NCI-H2171 treated with DMSO at 0.1 percent for 48 hours (cell line): ENCODE measurements at regions not wholly inside any gene's neighbourhood (a gene's known extent, or its start where the extent isn't known, plus 50 kb on each side); places are given as distances from the start of the nearest gene placed in this dataset.

ENCODE experiments used
- DNase-seq: peaks from one replicate; lab custom pipeline; 2025; lab: John Stamatoyannopoulos, UW

DNA sequence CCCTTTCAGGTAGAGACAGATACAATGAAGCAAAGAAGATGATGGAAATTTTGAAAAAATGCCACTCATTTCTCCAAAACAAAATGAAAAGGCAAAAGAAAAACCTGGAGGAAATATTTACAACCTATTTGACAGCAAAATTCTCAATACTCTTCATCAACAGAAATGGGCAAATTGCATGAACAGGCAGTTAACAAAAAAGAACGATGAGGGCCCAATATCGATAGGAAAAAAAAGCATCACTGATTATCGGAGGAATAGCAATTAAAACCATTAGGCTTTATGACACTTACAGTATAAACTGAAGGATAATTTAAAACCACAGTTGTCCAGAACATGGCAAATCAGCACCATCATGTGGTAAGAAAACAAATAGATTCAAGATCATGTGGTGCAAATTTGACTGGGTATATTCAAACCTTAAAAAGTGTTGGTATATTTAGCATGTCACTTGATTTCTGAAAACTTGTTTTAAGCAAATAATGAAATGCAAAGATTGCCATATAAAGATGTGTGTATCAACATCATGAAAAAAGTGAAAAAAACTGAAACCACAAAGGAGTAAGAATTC, 222.9 kb downstream of the BRD1 start:
- peak; percentile 15 for DNase-seq

DNA sequence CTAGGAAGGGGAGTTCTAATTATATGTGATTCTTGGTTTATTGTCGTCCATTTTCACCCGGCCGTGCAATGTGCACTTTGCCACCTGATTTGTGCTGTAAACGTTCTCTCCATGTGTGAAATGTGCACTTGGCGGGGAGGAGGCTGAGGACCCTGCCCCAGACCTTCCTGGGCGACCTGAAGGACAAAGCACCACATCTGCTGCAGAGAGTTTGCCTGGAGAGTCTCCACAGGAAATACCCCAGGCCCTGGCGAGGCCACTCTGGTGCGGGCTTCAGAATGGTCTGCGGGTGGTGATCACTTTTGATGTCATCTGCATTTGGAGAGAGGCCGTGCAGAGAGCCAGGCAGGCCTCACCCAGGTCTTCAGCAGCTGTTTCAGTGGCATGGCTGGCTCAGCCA, 224.7 kb downstream of the BRD1 start:
- no peak for DNase-seq

DNA sequence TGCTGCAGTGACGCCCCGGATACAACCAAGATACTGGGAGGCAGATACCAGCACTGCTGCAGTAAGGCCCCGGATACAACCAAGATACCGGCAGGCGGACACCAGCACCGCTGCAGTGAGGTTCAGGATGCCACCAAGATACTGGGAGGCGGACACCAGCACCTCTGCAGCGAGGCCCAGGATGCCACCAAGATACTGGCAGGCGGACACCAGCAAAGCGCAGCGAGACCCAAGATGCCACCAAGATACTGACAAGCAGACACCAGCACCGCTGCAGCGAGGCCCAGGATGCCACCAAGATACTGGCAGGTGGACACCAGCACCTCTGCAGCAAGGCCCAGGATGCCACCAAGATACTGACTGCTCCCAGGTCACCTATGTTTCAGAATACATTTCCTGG, 225.2 kb downstream of the BRD1 start:
- DNase-seq = no peak

DNA sequence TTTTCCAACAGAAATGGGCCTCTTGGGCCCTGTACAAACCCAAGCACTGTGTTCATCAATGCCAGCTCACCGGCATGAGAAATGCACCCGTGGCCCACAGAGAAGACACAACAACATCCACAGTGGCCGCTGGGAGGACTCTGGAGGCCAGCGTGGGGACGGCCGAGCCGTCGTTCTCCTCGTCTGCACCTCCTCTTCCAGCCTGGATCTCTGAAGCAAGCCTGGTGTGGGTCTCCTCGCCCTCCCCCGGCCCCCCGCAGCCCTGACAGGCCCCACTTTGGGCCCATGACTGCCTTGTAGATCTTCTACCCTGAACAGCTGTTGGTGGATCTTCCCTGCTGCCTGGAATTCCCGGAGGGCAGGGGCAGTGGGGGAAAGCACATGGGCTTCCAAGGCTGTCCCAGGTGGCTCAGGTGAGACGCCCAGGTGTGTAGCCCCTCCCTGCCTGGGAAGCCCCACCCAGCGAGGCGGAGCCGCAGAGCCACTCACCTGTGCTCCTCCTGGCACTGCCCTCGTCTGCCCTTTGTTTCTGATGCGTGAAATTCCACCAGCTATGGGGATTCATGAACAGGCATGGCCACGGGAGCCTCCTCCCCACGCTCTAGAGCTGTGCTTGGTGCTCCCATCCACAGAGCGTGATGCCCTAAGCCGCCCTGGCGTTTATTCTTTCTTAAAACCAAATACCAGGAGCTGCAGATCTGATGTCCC, 225.9 kb downstream of the BRD1 start:
- DNase-seq = peak; percentile 24

- no peak for DNase-seq
Measured at GRCh38 chr22:49600891-49601431, 226.7 kb downstream of the BRD1 start.

DNA sequence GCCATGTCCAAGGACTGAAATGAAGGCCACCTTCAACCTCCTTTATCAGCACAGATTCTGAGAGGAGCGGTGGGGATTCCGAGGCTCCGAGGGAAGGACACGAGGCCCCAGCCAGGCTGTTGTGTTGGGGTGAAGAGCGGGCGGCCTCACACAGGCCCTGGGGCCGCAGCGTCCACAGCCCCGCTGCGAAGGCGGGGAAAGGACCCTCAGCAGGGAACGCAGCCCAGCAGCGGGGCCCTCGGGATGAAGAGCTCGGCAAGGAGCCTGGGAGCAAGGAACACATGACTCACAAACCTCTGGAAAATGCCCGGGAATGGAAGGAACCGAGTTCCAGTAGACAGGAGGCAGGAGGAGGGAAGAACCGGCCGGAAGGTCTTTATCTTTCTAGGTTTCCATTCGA, 227.2 kb downstream of the BRD1 start:
- DNase-seq = no peak

DNA sequence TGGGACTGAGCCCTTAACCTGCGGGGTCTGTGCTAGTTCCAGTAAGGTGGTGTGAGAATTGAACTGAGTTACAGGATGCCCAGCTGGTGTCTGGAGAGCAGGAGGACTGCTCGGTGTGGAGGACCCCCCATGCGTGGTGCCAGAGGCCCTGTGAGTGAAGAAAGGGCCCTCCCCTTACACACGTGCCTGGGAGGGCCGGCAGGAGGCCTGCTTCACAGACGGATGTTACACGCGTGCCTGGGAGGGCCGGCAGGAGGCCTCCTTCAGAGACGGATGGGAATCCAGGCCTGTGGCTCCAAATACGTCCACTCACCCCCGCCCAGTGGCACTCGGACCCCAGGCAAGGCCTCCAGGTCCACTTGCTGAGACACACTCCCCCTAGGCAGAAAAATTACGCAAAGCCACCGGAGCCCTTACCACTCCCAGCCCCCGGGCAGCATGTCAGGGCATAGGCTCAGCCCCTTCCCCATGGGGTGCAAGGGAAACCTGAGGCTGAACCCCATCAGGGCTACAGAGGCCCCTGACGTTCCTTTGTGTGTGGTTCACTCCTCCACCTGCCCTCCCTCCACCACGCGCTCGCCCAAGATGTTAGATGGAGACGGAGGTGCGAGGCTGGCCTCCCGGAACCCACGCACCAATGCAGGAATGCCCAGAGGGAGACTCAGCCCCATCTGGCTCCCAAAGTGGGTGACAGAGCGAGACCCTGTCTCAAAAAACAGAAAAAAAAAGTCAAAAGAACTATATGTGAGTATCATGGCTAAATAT, 227.8 kb downstream of the BRD1 start:
- DNase-seq = no peak

GRCh38 chr22:49599039-49599438, 228.6 kb downstream of the BRD1 start:
- no peak for DNase-seq

- no peak for DNase-seq
Measured at GRCh38 chr22:49598338-49598737, 229.3 kb downstream of the BRD1 start.

- no peak for DNase-seq
Measured at GRCh38 chr22:49597428-49598039, 230.1 kb downstream of the BRD1 start.

- DNase-seq = no peak
Measured at GRCh38 chr22:49595465-49596078, 232.1 kb downstream of the BRD1 start.

- no peak for DNase-seq
Measured at GRCh38 chr22:49594078-49594477, 233.6 kb downstream of the BRD1 start.

GRCh38 chr22:49593509-49593908, 234.2 kb downstream of the BRD1 start:
- DNase-seq = no peak

- DNase-seq = no peak
Measured at GRCh38 chr22:49592780-49593501, 234.7 kb downstream of the BRD1 start.

DNA sequence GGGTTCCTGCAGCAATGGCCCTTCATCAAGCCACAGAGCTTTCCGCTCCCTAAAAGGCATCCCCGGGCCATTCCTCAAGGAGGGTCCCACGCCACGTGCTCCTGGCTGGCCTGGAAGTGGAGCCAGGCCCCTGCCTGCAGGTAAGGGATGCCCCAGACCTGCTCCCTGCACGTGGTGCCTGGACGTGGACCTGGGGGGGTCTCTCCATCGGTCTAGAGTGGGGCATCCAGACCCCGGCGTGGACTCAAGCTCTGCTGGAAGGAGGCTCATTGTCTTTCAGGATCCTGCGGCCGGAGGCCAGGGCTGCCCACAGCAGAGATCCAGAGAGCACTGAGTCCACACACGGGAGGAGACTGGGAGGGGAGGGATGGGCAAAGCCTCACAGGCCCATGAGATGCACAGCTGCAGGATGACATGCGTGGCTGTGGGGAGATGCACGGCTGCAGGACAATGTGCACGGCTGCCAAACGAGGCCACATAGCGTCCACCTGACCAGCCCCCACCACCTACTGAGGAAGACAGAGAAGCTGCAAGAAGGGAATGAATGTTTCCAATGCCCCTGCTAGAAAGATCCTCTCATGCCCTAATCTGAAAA, 236.7 kb downstream of the BRD1 start:
- no peak for DNase-seq

- no peak for DNase-seq
Measured at GRCh38 chr22:49590381-49590780, 237.3 kb downstream of the BRD1 start.

GRCh38 chr22:49589811-49590210, 237.9 kb downstream of the BRD1 start:
- no peak for DNase-seq

- DNase-seq = no peak
Measured at GRCh38 chr22:49589301-49589700, 238.4 kb downstream of the BRD1 start.

DNA sequence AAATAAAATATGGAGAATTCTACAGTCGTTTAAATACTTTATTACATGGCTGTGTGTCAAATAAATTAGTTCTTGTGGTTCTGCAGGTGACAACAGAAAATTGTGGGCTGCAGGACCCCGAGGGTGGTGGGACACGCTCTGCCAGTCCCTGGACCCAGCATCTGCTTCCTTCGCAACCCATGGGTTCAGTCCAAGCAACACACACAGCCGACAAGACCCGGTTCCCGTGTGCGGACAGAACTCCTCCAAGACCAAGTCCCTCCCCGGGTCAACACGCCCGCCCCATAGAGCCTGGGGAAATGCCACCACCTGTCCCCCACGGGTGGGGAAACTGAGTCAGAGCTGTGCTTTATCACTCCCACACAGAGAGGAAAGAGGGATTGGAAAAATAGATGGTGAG, 238.9 kb downstream of the BRD1 start:
- no peak for DNase-seq

DNA sequence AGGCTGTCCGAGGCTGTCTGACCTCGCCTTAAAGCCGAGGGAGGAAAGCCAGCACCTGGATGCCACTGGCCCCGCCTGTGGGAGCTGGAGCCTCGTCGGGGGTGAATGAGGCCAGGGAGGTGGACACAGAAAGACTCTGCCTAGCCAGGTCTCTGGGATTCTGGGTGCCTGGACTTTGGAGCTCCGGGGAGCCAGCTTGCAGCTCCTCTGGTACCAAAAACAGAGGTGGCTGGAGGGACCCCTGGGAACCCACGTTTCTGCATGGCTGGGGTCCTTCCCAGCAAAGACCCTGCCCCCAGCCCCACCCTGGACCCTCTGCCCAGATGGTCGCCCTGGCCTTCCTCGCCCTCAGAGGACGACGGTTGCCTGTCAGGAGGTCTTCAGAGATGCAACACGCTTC, 239.7 kb downstream of the BRD1 start:
- no peak for DNase-seq

GRCh38 chr22:49587421-49587820, 240.3 kb downstream of the BRD1 start:
- no peak for DNase-seq
